A673 (cell line): ENCODE measurements at regions not wholly inside any gene's neighbourhood (a gene's known extent, or its start where the extent isn't known, plus 50 kb on each side); places are given as distances from the start of the nearest gene placed in this dataset.

ENCODE experiments used
- BruUV-seq: library from RNA; stranded (reverse); fragments of 400-500 nt; replicated peaks from 2 replicates; lab custom pipeline; 2021; lab: Mats Ljungman, UMichigan
- CTCF ChIA-PET: fragments of 300-600 bp; sonication (Branson Sonifier 250); formaldehyde crosslinking; loops from one replicate; lab custom pipeline; 2022; ENCODE audit warnings: antibody characterized with exemption; lab: Charles Lee
- POLR2A ChIA-PET: fragments of 300-600 bp; sonication (Branson Sonifier 250); formaldehyde crosslinking; loops from one replicate; lab custom pipeline; 2022; ENCODE audit warnings: antibody characterized with exemption; ENCODE audit not compliant: low non-redundant PET; lab: Charles Lee
- DNase-seq: peaks from one replicate; pipeline ENCODE4 v3.0.0-alpha.2; 2015; ENCODE audit warnings: low spot score
- H3K27ac ChIP-seq: fragments of 200-600 bp; sonication (generic); 2 replicates; pipeline ENCODE4 v1.5.1; 2016; ENCODE audit warnings: mixed run types, low read depth, mild to moderate bottlenecking, mixed read lengths, antibody characterized with exemption, low read length; ENCODE audit not compliant: poor library complexity, severe bottlenecking
- H3K27me3 ChIP-seq: fragments of 200-600 bp; sonication (generic); replicated peaks from 2 replicates; pipeline ENCODE4 v1.6.1; 2017; ENCODE audit warnings: mixed run types, low read depth, mild to moderate bottlenecking, mixed read lengths, antibody characterized with exemption, low read length; ENCODE audit not compliant: insufficient read depth, poor library complexity
- H3K36me3 ChIP-seq: fragments of 200-600 bp; sonication (generic); 2 replicates; pipeline ENCODE4 v1.6.1; 2016; ENCODE audit warnings: mixed run types, mild to moderate bottlenecking, mixed read lengths, antibody characterized with exemption, low read length; ENCODE audit not compliant: insufficient read depth, poor library complexity, severe bottlenecking
- H3K4me1 ChIP-seq: fragments of 200-600 bp; sonication (generic); 2 replicates; pipeline ENCODE4 v1.6.1; 2017; ENCODE audit warnings: mixed run types, mild to moderate bottlenecking, mixed read lengths, antibody characterized with exemption, low read length; ENCODE audit not compliant: insufficient read depth, poor library complexity, severe bottlenecking
- H3K4me3 ChIP-seq: fragments of 200-600 bp; sonication (generic); 2 replicates; pipeline ENCODE4 v1.5.1; 2016; ENCODE audit warnings: low read depth, mixed run types, mild to moderate bottlenecking, mixed read lengths, low read length; ENCODE audit not compliant: poor library complexity, severe bottlenecking
- H3K9me3 ChIP-seq: fragments of 200-600 bp; sonication (generic); 2 replicates; pipeline ENCODE4 v1.6.1; 2016; ENCODE audit warnings: mixed run types, low read depth, mild to moderate bottlenecking, mixed read lengths, antibody characterized with exemption, low read length; ENCODE audit not compliant: poor library complexity, severe bottlenecking
- CTCF ChIP-seq: fragments of 300-800, 200-600 bp; sonication (generic); conservative IDR thresholded peaks from 2 replicates; pipeline ENCODE4 v1.5.1; 2017; ENCODE audit warnings: low read depth, mild to moderate bottlenecking, antibody characterized with exemption, low read length, moderate library complexity, mixed read lengths
- EZH2 ChIP-seq: fragments of 200-600 bp; sonication (generic); IDR thresholded peaks from 2 replicates; pipeline ENCODE4 v1.6.1; 2017; ENCODE audit warnings: borderline replicate concordance, low read depth, mild to moderate bottlenecking, mixed read lengths, antibody characterized with exemption, low read length; ENCODE audit not compliant: poor library complexity, severe bottlenecking
- intact Hi-C: fragments of 100-400 bp; cut with micrococcal nuclease; formaldehyde crosslinking; loops from one replicate; pipeline ENCODE4 v1.10.0; 2022; ENCODE audit not compliant: unreplicated experiment

- Histone ChIP-seq H3K4me1 (no peaks in the 10 kb centered on the region), H3K36me3 (no peaks in the 10 kb centered on the region), H3K27ac (no peak overlapping the region), H3K4me3 (no peak overlapping the region), H3K27me3 (no peaks in the 10 kb centered on the region), H3K9me3 (no peaks in the 10 kb centered on the region)
- BruUV-seq = no TSS peak
- ChIA-PET CTCF (no interaction called here), POLR2A (no interaction called here)
- intact Hi-C loops = no loop called here
- TF ChIP-seq CTCF = no peak
- TF ChIP-seq EZH2 = no peak
- DNase-seq = no peak
These were observed 62.7 kb upstream of the RPH3A start for GRCh38 chr12:112728864-112729263.

DNA sequence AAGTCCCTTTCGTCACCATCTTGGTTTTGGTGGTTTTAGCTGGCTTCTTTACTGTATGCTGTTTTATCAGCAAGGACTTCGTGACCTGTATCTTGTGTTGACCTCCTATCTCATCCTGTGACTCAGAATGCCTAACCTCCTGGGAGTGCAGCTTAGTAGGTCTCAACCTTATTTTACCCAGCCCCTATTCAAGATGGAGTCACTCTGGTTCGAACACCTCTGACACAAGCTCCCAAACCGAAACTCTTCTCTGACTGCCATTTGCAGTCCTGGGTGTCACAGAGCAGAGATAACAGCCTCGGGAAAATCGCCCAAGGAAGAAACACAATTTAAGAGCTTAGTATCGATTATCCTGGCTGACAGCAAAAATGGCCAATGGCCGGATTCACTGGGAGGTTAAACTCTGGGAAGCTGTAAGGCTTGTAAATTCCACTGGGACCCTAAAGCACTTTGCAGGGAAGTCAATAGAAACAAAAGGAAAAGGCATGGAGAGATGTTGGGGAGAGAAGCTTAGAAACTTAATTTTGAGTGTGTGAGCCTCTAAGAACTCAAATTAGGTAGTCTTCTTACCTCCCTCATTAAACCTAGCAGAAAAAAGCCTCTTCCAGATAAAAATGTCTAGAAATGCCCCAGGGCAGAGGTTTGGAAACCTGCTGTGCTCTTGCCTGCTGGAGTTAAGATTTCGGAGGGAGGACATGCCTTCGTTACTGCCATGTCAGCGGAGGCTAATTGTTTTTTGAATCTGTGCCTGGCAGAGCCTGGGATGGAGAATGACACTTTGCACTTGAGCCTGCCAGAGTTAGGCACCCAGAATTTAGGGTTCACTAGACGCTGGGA lies 56.5 kb upstream of the RPH3A start:
- H3K4me3 ChIP-seq = no peak overlapping the region
- BruUV-seq = no TSS peak
- no peaks in the 10 kb centered on the region for H3K27me3 ChIP-seq
- intact Hi-C loops = no loop called here
- H3K36me3 ChIP-seq = no peaks in the 10 kb centered on the region
- H3K27ac ChIP-seq = no peak overlapping the region
- DNase-seq = no peak
- TF ChIP-seq CTCF = no peak
- TF ChIP-seq EZH2 = no peak
- H3K4me1 ChIP-seq = no peaks in the 10 kb centered on the region
- CTCF ChIA-PET = no interaction called here
- POLR2A ChIA-PET = no interaction called here
- H3K9me3 ChIP-seq = no peaks in the 10 kb centered on the region

- H3K27ac ChIP-seq = no peak overlapping the region
- DNase-seq = no peak
- CTCF ChIA-PET = no interaction called here
- H3K9me3 ChIP-seq = no peaks in the 10 kb centered on the region
- BruUV-seq = no TSS peak
- TF ChIP-seq EZH2 (no peak), CTCF (no peak)
- H3K4me1 ChIP-seq = no peaks in the 10 kb centered on the region
- POLR2A ChIA-PET = interaction anchor here (0.7 kb wide), 1 partner anchor 34 kb away, joined by 4 read pairs; no protein-coding TSS in a partner anchor
- H3K36me3 ChIP-seq = no peaks in the 10 kb centered on the region
- H3K27me3 ChIP-seq = no peaks in the 10 kb centered on the region
- intact Hi-C loops = no loop called here
- no peak overlapping the region for H3K4me3 ChIP-seq
These were observed 53.0 kb upstream of the RPH3A start for GRCh38 chr12:112738531-112738930.
